NCI-H2196 treated with DMSO at 0.1 percent for 48 hours (cell line): ENCODE measurements at regions not wholly inside any gene's neighbourhood (a gene's known extent, or its start where the extent isn't known, plus 50 kb on each side); places are given as distances from the start of the nearest gene placed in this dataset.

Source experiments
- DNase-seq: peaks from one replicate; lab custom pipeline; 2025; ENCODE audit not compliant: unreplicated experiment; lab: John Stamatoyannopoulos, UW

DNA sequence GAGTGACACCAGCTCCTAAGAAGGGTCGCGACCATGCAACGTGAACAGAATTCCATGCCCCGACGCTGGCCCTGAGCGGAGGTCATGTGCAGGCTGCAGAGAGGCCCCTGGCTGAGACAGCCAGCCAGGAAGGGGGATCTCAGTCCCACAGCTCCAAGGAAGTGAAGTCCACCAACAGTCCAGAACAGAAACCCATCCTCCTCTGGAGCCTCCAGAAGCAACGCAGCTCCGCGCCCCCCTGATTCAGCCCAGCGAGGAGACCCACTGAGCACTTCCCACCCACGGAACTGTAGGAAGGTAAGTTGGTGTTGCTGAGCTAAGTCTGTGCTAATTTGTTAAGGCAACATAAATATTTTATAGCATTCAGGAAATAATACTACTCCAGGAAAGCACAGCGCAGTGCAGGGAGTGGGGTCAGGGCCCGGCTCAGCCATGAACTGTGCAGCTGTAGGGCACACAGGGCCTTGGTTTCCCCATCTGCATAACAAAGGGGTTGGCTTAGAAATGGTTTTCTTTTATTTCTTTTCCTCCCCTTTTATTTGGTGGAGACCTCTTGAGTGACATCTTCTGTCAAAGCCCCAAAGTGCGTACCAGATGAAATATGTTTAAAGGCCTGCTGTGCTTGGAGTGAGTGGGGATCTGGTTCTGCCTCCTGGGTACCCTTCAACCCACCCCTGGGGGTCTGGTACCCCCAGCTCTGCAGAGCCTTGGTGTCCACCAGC lies 241.1 kb upstream of the PMEPA1 start:
- no peak for DNase-seq

DNA sequence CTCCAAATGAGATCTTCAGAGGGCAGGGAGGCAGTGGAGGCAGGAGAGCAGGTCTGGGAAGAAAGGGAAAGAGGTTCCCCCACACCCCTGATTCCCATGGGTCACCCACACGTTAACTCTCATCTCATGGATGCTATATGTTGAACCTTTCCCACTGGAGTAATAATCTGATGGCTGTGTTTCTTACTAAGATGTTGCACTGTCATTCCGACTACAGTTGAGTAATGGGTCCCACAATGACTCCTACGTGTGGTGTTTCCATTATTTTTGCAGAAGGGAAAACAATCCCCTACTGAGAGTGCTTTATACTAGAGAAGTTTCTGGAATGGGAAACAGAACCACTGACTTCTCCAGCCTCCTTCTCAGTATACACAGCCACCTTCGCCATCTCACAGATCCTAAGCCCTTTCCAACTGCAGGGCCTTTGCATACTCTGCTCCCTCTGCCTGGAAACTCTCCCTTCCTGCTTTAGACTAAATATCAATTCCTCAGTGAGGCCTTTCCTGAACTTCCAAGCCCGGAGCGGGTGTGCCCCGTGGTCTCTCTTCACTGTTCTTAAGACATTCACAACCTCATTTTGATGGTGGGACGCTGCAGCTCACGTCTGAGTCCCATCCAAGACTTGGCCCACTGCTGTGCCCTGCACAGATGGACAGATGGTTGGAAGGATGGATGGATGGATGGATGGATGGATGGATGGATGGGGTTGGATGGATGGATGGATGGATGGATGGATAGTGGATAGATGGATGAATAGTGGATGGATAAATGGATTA lies 238.6 kb upstream of the PMEPA1 start:
- no peak for DNase-seq

DNA sequence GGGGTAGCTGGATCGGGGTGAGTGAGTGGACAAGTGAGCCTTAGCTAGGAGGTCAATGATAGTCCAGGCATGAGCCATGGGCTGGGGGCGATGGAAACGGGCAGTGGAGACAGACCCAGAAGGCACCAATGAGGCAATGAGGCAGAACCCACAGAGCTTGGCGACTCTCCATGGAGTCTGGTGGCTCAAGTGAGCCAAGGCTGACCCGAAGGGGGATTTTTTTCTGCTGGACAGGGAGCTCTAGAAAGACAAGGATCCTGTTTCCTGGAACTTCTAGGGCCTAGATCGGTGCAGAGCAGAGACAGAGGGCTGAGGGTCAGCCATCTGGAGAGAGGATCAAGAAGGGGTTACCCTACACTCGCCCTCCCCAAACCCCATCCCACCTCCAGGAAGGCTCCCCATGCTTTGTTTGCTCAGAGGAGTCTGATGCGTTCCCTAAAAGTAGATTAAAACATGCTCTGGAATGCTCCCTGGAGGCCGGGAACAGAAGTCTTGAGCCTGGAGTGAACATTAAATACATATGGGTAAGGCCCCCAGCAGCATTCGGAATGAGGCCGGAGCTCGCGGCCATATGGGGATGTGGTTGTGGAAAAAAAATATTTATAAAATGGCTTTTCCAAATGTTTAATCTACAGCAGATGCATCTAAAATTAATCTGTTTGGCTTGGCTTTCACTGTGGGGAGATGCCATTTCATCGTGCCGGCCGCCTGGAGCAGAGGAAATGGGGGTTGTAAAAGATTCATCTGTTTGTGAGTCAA lies 237.8 kb upstream of the PMEPA1 start:
- DNase-seq = no peak

DNA sequence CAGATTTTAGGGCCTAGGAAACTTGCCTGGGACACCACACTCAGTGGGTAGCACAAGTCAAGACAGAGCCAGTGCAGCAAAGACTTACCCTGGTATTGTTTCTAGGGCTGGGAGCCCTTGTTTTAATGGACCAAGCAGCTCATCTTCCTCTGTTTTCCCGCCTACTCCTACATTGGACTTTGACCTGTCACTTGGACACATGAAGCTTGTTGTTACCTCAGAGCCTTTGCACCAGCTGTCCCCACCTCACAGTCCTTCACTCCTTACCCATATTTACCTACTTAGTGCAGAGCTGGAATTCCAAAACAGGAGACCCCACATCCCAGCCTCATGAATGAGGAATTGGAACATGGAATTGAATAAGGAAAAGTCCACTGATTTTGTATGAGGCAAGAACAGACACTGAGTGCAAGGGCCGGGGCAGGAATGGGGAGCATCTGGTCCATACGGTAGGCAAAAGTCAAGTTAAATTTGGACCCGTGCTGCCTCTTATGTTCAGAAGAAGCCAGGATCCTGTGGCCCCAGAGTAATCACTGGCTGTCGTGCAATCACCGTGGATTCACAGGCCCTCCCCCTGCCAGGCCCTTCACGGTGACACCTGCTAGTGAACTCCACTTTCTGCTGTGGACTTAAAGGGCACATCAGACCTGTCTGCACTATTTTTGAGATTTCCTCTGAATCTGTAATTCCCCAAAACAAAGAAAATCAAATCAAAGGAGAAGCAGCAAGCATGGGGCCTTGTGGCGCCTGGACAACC lies 236.9 kb upstream of the PMEPA1 start:
- no peak for DNase-seq

DNA sequence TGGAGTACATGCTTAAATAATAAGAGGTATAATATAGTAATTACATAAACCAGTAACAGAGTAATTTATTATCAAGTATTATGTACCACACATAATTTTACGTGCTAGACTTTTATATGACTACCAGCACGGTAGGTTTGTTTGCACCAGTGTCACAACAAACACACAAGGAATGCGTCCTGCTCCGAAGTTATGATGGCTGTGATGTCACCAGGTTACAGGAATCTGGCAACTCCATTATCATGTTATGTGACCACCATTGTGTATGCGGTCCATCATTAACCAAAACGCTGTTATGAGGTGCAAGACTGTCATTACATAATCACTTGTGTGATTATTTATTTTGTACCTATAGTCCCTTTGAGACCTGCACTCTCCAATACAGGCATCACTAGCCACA lies 235.2 kb upstream of the PMEPA1 start:
- no peak for DNase-seq

DNA sequence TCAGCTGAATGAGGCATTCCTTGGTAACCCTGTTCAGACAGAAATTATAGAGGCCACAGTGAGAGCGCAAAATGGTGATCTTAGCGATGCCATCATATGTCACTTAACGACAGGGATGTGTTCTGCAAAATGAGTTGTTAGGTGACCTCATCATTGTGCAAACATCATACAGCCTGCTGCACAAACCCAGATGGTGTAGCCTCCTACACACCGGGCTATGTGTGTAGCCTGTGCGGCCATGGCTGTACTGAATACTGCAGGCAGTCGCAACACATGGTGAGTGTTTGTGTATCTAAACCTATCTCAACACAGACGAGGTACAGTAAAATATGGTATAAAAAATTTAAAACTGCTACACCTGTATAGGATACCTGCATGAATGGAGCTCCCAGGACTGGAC lies 234.1 kb upstream of the PMEPA1 start:
- DNase-seq = no peak

DNA sequence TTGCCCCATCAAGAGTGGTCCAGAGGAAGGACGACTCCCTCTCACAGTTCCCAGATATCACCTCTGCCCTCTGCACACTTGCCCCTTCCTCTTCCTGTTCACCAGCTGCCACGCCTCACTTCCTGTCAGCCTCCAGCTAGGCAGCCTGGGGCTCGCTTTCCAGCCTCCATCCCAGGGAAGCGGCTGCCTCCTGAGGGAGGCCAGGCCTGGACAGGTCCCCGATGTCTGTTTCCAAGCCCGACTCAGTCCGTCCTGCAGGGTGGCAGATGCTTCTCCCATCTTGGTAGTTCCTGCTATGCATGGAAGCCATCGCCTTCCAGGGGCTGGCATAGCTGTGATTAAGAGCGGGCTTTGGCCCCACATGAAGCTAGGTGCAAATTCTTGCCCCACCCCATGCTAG lies 233.5 kb upstream of the PMEPA1 start:
- DNase-seq = no peak

DNA sequence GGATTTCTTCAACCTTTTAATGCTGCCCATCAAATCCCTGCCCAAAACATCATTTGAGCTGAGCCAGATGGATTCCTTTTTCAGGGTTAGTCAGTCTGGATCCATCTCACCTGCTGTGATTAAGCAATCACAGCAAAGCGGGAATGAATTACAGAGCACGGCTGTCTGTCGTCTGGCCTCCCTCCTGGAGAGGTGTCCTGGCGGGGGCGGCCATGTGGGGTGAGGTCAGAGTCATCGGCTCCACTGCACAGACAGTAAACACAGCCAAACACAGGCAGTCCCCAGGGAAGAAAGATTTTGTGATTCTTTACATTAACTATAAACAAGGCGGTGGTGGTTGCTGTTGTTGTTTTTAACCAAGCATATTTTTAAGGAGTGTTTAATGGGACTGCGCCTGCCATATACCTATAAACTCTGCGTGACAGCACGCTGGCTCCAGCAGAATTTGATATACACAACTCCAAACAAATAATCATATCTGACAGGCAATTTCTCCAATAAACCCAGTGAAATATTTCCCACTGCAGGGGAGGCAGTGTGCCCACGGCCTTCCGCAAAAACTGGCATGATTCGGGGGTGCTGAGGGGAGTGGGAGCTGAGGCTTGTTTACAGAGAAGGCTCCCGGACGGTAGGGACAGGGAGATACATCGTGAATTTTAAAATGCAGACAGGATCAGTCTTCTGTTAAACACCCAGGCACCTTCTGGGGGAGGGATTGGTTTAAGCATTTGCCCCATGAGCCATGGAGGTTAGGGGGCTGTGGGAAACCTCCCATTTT lies 232.0 kb upstream of the PMEPA1 start:
- no peak for DNase-seq

DNA sequence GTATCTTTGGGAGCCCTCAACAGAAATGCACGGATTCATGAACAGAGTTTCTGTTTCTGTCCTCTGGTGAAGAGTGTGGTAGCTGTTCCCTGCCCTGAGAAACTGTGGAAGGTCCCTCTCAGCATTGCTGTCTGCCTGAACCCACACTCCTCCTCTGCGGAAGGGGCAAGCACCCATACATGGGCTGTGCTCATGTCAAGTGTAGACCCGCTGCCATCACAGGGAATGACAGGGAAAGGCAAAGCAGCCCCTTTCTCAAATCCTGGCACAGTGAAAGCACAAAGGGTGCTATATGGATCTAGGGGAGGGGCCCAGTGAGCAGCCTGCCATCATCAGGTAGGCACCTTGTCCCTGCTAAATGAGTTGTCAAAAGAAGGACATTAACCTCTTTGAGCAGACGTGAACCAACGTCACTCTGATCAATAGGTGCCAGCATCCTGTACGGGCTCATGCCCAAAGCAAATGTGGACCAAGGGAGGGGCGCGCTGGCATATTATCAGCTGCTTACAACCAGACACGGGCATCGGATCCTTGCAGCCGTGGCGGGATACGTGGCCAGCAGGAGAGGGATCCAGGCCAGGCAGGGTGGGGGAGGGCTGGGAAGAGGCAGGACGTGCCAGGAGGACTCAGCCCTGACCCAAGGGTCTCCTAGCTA lies 231.2 kb upstream of the PMEPA1 start:
- DNase-seq = no peak

DNA sequence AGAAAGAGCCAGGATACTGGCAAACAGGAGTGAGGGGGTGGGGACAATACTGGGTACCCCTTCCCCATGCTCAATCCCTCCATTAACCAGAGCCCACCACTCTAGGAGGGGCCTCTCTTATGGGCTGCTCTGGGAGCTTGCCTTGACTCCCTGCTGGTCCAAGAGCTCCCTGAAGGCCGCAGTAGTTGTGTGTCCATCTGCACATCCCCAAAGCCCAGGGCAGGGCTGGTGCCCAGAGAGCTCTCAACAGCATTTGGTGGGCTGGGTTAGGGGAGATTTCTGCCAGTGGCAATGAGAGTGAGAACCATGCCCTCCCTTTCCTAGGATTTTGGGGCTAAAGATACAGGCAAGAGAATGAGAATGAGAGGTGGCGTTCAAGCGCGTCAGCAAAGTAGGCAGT lies 230.6 kb upstream of the PMEPA1 start:
- no peak for DNase-seq

DNA sequence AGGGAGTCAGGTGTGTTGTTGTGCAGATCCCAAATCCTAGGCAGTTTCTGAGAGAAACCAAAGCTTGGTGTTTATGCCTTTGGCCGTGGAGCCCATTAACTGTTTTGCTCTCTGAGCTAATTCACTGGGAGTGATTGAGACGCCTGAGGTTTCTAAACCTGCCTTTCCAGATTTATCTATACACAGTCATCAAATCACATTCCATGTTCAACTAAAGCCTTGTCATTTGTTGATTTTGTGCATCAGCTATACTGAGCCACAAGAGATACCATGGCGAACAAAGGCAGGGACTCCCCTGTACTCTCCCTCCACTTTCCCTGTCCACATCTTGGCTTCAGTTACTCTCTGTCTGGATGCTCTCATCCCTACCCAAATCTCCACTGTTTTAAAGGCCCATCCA lies 229.7 kb upstream of the PMEPA1 start:
- no peak for DNase-seq

DNA sequence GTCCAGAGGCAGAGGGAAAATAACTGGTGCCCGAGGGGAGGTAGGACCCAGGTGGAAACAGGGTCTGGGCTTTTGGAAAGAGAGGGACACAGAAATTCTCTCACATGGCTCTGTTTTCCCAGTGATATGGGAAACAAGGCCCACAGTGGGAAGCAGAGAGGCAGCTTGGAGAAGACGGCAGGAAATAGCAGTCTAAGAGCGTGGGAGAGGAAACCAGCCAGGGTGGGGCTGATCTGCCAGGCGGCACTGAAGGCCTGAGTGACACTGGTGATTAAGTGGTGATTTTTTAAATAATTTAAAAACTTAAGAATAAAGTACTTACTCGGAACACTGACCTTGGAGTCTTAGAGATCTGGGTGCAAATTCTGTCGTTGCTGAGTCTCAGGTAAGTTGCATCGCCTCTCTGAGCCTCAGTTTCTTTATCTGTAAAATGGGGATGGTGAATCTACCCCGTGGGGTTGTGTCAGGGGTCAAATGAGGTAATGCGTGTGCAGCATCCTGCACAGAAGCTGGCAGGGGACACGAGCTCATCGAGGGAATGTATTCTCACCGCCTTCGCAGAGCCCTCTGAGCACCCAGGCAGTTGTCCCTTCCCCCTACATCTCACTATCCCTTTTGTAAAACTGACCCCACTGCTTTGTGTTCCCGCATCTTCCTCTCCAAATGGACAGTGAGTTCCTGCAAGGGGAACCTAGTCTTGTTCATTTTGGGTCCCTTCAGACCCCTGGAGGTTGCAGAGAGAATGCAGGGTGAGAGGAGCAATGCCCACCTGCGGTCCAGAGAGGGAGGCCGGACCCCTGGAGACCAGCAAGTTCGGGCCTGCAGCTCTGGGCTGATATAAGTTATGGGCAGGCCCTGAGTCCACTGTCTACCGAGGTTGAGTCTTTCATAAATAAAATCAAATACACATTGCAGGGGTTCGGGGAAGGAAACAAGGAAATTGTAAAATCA lies 228.6 kb upstream of the PMEPA1 start:
- no peak for DNase-seq

DNA sequence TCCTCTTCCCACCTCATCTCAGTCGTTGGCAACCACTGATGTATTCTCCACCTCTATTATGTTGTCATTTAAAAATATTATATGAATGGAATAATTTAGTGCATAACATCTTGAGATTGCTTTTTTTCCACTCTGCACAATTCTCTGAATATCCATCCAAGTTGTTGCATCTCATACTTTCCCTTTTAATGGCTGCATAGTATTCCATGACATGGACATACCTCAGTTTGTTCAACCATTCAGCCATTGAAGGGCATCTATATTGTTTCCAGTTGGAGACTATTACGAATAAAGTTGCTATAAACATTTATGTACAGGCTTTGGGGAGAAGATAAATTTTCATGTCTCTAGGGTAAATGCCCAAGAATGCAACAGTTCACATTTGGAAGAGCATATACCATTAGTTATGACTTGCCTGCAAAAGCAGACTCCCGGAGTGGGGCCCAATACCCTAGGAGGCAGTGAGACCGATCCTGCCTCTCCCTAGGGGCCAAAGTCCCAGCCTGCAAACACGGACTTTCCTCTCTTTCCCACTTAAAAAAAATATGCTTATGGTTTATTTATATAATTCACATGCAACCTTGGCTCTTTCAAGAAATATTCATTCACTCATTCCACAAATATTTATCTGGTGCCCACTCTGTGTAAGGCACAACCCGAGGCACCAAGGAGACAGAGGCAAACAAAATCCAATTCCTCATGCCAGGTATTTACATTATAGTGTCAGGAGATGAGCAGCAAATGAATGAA lies 227.0 kb upstream of the PMEPA1 start:
- no peak for DNase-seq

DNA sequence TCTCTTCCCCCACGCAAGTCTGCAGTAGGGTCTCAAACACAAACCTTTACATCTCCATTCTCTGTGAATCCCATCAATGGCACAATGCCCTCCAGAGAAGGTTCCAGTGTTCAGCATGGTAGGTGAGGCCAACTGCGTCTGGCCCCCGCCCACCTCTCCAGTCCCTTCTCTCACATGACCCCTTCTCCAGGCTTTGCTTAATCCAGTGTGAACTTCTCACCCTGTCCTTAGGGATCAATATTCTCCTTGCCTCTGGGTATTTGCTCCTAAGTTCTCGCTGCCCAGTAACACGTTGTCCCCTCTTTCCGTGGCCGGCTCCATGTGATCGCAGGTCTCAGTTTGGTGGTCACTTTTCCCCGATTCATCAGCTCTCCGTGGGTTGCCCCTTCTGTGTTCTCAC lies 225.1 kb upstream of the PMEPA1 start:
- no peak for DNase-seq

DNA sequence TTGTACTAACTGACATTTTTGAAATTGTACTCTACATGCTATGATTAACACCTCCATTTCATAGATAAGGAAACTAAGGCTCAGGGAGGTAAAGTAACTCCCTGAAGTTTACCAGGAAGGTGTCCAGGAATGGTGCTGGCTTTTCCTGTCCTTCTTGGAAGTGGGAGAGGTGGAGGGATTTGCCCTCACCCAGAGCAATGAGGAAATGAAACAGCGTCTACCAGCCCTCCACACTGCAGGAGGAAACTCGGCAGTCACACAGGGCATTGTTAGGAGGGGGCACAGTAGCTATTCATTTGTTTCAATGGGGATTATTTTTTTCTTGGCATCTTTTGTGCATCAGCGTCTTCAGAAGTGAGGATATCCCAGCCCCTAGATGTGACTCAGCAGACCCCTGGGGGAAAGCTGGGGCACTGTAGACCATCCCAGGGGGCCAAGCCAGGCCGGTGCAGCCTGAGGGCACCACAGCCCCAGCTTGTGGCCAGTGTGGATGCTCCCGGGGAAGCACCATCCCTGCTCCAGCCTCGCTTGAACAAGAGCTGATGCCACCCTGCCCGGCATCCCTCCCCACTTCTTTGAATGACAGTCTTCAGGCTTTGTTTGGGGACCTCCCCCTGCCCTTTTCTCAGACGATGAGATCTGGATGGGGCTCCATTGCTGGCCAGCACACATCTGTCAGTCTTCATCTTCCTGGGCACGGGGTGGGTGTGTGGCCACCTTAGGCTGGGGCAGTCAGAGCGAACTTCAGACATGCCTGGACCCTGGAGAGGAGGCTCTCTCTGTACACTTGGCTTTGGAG lies 224.4 kb upstream of the PMEPA1 start:
- DNase-seq = no peak

DNA sequence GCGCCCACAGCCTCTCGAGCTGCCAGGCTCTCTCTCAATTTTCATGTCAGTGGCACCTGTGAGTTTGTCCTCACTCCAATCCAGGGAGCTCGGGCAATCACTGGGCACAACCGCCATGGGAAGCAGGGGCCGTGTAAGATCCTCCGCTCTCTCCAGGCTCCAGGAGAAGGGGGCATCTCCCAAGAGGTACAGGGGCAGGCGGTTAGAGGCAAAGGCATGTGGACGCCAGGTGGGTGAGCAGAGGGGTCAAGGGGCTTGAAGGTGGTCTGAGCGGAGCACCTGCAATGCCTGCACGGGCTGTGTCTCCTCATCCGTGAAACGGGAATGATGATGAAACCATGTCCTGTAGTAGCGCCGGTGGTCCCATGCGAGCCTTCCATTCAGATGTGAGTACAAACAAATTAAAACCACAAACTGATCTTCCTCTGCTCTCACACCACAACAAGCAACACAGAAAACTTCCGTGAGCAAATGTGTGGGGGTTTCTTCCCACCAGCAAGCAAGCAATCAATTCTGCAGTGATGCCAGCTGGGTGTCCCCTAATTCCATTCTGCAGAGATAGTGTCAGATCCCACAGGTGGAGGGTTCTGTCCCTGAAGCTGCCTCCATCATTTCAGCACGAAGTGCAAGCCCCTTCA lies 222.5 kb upstream of the PMEPA1 start:
- DNase-seq = no peak

DNA sequence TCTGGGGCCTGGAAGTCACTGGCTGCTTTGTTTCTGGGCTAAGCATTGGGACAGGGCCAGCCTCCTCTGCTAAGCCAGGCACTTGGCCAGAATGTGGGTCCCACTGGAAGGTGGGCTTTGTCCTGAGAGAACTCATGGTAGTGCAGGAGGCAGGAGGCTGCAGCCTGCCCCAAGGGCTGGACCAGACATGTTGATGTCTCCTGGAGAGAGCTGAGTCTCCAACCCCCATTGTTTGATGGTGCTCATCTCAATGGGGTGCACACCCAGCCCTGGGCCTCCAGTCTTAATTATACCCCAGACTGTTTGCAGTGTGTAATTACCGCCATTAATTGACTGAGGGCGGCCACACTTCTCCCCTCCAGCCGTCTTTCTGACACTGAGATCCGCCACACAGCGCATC lies 220.5 kb upstream of the PMEPA1 start:
- no peak for DNase-seq
